Activated CD4-positive, alpha-beta T cell treated with anti-CD3 and anti-CD28 coated beads, Interleukin-2, Interleukin-6, amounts not matched to agents 100 ng/mL and 50 ng/mL, durations not matched to agents 16 hours and 8 hours (primary cell): ENCODE measurements at regions not wholly inside any gene's neighbourhood (a gene's known extent, or its start where the extent isn't known, plus 50 kb on each side); places are given as distances from the start of the nearest gene placed in this dataset.
"Not testable (repeated sequence)": the region's sequence is repeated elsewhere in the genome, so short reads cannot be mapped to it uniquely, and the experiment has no call there.

Experiments
- DNase-seq: peaks from one replicate; pipeline ENCODE4 v3.0.0-alpha.2; 2020

- no peak for DNase-seq
These were observed 151.8 kb upstream of the HEY2 start for GRCh38 chr6:125597411-125598253.

- DNase-seq: no peak
These were observed 151.0 kb upstream of the HEY2 start for GRCh38 chr6:125598422-125598821.

- DNase-seq: no peak
These were observed 145.2 kb upstream of the HEY2 start for GRCh38 chr6:125604257-125604656.

- DNase-seq: no peak
These were observed 137.7 kb upstream of the HEY2 start for GRCh38 chr6:125611573-125612344.

GRCh38 chr6:125612345-125612846 is 137.0 kb upstream of the HEY2 start:
- DNase-seq: no peak

- DNase-seq: no peak
These were observed 130.8 kb upstream of the HEY2 start for GRCh38 chr6:125618629-125619028.

GRCh38 chr6:125623085-125623484 is 126.3 kb upstream of the HEY2 start:
- DNase-seq: no peak

GRCh38 chr6:125631165-125631564 is 118.3 kb upstream of the HEY2 start:
- no peak for DNase-seq

GRCh38 chr6:125636011-125636410 is 113.4 kb upstream of the HEY2 start:
- not testable (repeated sequence) for DNase-seq

GRCh38 chr6:125636671-125637070 is 112.8 kb upstream of the HEY2 start:
- no peak for DNase-seq

GRCh38 chr6:125637207-125637606 is 112.2 kb upstream of the HEY2 start:
- peak; percentile 6 for DNase-seq

GRCh38 chr6:125639466-125640020 is 109.9 kb upstream of the HEY2 start:
- no peak for DNase-seq

GRCh38 chr6:125640441-125641150 is 108.8 kb upstream of the HEY2 start:
- DNase-seq: no peak

- DNase-seq: not testable (repeated sequence)
These were observed 105.3 kb upstream of the HEY2 start for GRCh38 chr6:125643967-125644661.

GRCh38 chr6:125647391-125647790 is 102.0 kb upstream of the HEY2 start:
- no peak for DNase-seq

- not testable (repeated sequence) for DNase-seq
These were observed 95.7 kb upstream of the HEY2 start for GRCh38 chr6:125653752-125654151.

GRCh38 chr6:125655511-125655910 is 93.9 kb upstream of the HEY2 start:
- no peak for DNase-seq

GRCh38 chr6:125656287-125656870 is 93.1 kb upstream of the HEY2 start:
- DNase-seq: no peak

GRCh38 chr6:125658136-125658535 is 91.3 kb upstream of the HEY2 start:
- DNase-seq: no peak

GRCh38 chr6:125658759-125659431 is 90.5 kb upstream of the HEY2 start:
- no peak for DNase-seq

- no peak for DNase-seq
These were observed 89.5 kb upstream of the HEY2 start for GRCh38 chr6:125659887-125660286.
